ENCODE measurements at regions not wholly inside any gene's neighbourhood (a gene's known extent, or its start where the extent isn't known, plus 50 kb on each side); places are given as distances from the start of the nearest gene placed in this dataset.

DNA sequence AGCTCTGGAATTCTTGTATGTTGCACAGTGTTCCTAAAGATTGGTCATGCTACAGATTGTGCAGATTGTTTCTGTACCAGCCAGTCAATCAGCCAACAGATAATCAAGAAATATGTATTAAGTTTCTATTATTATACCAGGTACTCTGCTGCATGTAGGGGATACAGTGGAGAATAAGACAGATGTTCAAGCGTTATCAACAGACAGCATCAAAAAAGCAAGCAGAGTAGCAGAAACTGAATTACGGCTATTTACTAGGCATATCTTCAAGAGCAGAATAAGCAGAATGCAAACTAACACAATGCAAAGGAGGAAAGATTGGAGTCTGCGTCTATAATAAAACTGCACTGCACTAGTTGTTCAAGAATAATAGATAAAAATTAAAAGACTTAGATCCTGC lies 278.6 kb downstream of the ETS1 start:
- FAIRE-seq = no peak
- Histone ChIP-seq H4K20me1 (replicated peaks; ENCODE audit: control insufficient read depth, extremely low read depth, insufficient read depth, low read length) (no peaks in the 10 kb centered on the region), H3K4me2 (ENCODE audit: insufficient read depth, low read length) (no peak overlapping the region), H2AFZ (ENCODE audit: low read depth, low read length) (no peak overlapping the region), H3K27me3 (ENCODE audit: control insufficient read depth in 2 of 2, insufficient read depth in 2 of 2, low read length in 2 of 2) (no peaks in the 10 kb centered on the region), H3K9me3 (replicated peaks; ENCODE audit: control insufficient read depth, insufficient read depth, low read length) (no peaks in the 10 kb centered on the region), H3K36me3 (ENCODE audit: control insufficient read depth in 2 of 2, extremely low read depth in 1 of 2, insufficient read depth in 2 of 2, low read length in 2 of 2) (no peaks in the 10 kb centered on the region), H3K79me2 (ENCODE audit: control insufficient read depth, insufficient read depth, low read length) (no peaks in the 10 kb centered on the region), H3K27ac (ENCODE audit: insufficient read depth, low read depth, low read length) (no peak overlapping the region), H3K4me3 (replicated peaks in 1 of 3; ENCODE audit: insufficient read depth in 1 of 3, low read depth in 1 of 3, low read length in 3 of 3) (no peak overlapping the region), H3K9ac (replicated peaks; ENCODE audit: extremely low read depth, insufficient read depth, low read length) (no peak overlapping the region), H3K9me1 (replicated peaks; ENCODE audit: control insufficient read depth, extremely low read depth, insufficient read depth, low read length) (no peaks in the 10 kb centered on the region), H3K4me1 (ENCODE audit: control insufficient read depth, extremely low read depth, insufficient read depth, low read length) (no peaks in the 10 kb centered on the region)
- POLR2A ChIA-PET = no interaction called here
- dilution Hi-C loops (cut with MboI; ENCODE audit: extremely low pct_ligation_motif_present, low sequenced_read_pairs) = loop anchor here (25.0 kb wide), 1 partner anchor 329 kb away; no protein-coding TSS in a partner anchor
- DNase-seq (ENCODE audit: low read depth, low spot score) = no peak
- CTCF ChIA-PET = interaction anchor here (1.2 to 1.6 kb wide), 2 partner anchors 18 to 377 kb away, joined by 3 to 4 read pairs; no protein-coding TSS in a partner anchor
- no peak for TF ChIP-seq JUN (IDR thresholded peaks at IDR 0.05; ENCODE audit: borderline replicate concordance, insufficient read depth, insufficient read length, low read depth)
- no peak for TF ChIP-seq MYC (IDR thresholded peaks at IDR 0.05; ENCODE audit: low read depth, low read length)
- TF ChIP-seq, protein P1, sequence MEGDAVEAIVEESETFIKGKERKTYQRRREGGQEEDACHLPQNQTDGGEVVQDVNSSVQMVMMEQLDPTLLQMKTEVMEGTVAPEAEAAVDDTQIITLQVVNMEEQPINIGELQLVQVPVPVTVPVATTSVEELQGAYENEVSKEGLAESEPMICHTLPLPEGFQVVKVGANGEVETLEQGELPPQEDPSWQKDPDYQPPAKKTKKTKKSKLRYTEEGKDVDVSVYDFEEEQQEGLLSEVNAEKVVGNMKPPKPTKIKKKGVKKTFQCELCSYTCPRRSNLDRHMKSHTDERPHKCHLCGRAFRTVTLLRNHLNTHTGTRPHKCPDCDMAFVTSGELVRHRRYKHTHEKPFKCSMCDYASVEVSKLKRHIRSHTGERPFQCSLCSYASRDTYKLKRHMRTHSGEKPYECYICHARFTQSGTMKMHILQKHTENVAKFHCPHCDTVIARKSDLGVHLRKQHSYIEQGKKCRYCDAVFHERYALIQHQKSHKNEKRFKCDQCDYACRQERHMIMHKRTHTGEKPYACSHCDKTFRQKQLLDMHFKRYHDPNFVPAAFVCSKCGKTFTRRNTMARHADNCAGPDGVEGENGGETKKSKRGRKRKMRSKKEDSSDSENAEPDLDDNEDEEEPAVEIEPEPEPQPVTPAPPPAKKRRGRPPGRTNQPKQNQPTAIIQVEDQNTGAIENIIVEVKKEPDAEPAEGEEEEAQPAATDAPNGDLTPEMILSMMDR (IDR thresholded peaks at IDR 0.05; ENCODE audit: extremely low read depth in 1 of 2, insufficient read depth in 1 of 2, low read depth in 1 of 2, low read length in 2 of 2) = no peak
- TF ChIP-seq, protein P2, sequence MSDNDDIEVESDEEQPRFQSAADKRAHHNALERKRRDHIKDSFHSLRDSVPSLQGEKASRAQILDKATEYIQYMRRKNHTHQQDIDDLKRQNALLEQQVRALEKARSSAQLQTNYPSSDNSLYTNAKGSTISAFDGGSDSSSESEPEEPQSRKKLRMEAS (IDR thresholded peaks at IDR 0.05; ENCODE audit: insufficient read depth, insufficient read length) = no peak
- no peak for TF ChIP-seq EZH2 (IDR thresholded peaks at IDR 0.05; ENCODE audit: borderline replicate concordance, low read depth, low read length, severe bottlenecking)
- no peak for TF ChIP-seq GATA2 (IDR thresholded peaks at IDR 0.05; ENCODE audit: insufficient read depth, insufficient read length, low read depth, low read length)
- BruUV-seq (replicated peaks) = no TSS peak
- intact Hi-C loops (cut with micrococcal nuclease) = no loop called here

Measured in endothelial cell of umbilical vein (primary cell).